Endothelial cell of umbilical vein (primary cell): ENCODE measurements at regions not wholly inside any gene's neighbourhood (a gene's known extent, or its start where the extent isn't known, plus 50 kb on each side); places are given as distances from the start of the nearest gene placed in this dataset.

Experiments used
- MYC ChIP-seq: IDR thresholded peaks from one replicate; pipeline ENCODE4 v1.6.1; 2011; ENCODE audit warnings: mild to moderate bottlenecking, low read depth, low read length
- POLR2A ChIP-seq: IDR thresholded peaks from 2 replicates; pipeline ENCODE4 v1.6.1; 2012; ENCODE audit warnings: low read depth, mild to moderate bottlenecking, control low read depth, low read length
- TF ChIP-seq, protein P1 (sequence below), 2 donors: IDR thresholded peaks; 1 replicate in 1 of 2; 2 replicates in 1 of 2; pipeline ENCODE4 v1.5.1; 2011; ENCODE audit warnings: low read length in 2 of 2, mild to moderate bottlenecking in 2 of 2, moderate library complexity in 2 of 2, control low read depth in 1 of 2, inconsistent platforms in 1 of 2, low read depth in 1 of 2; ENCODE audit not compliant: insufficient read depth in 1 of 2; ENCODE audit errors: extremely low read depth in 1 of 2

DNA sequence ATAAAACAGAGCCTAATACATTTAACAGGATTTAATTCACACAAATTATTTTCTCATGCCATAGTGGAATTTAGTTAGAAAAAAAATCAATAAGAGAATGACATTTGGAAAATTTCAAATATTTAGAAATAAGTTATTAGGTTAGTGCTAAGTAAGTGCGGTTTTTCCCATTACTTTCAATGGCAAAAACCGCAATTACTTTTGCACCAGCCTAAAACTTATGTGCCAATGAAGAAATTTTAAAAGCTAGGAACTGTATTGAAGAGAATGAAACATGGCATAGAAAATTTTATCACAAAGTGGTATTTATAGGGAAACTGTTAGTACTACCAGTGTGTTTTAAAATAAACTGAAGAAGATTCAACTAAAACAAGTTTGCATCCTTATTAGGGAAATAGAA is 228.3 kb upstream of the FKBP1C start:
- TF ChIP-seq, protein P1, sequence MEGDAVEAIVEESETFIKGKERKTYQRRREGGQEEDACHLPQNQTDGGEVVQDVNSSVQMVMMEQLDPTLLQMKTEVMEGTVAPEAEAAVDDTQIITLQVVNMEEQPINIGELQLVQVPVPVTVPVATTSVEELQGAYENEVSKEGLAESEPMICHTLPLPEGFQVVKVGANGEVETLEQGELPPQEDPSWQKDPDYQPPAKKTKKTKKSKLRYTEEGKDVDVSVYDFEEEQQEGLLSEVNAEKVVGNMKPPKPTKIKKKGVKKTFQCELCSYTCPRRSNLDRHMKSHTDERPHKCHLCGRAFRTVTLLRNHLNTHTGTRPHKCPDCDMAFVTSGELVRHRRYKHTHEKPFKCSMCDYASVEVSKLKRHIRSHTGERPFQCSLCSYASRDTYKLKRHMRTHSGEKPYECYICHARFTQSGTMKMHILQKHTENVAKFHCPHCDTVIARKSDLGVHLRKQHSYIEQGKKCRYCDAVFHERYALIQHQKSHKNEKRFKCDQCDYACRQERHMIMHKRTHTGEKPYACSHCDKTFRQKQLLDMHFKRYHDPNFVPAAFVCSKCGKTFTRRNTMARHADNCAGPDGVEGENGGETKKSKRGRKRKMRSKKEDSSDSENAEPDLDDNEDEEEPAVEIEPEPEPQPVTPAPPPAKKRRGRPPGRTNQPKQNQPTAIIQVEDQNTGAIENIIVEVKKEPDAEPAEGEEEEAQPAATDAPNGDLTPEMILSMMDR (IDR thresholded peaks at IDR 0.05; ENCODE audit: extremely low read depth in 1 of 2, insufficient read depth in 1 of 2, low read depth in 1 of 2, low read length in 2 of 2): no peak
- TF ChIP-seq MYC: no peak
- TF ChIP-seq POLR2A: no peak
